ENCODE measurements at regions not wholly inside any gene's neighbourhood (a gene's known extent, or its start where the extent isn't known, plus 50 kb on each side); places are given as distances from the start of the nearest gene placed in this dataset.
"Not testable (repeated sequence)": the region's sequence is repeated elsewhere in the genome, so short reads cannot be mapped to it uniquely, and the experiment has no call there.

- not testable (repeated sequence) for DNase-seq (ENCODE audit: low read depth)
These were observed 124.3 kb downstream of the PTCHD1 start for GRCh38 chrX:23458957-23459356.

- DNase-seq (ENCODE audit: low read depth), result no peak
These were observed 130.6 kb downstream of the PTCHD1 start for GRCh38 chrX:23465105-23465791.

GRCh38 chrX:23465985-23466384 is 131.3 kb downstream of the PTCHD1 start:
- no peak for DNase-seq (ENCODE audit: low read depth)

DNA sequence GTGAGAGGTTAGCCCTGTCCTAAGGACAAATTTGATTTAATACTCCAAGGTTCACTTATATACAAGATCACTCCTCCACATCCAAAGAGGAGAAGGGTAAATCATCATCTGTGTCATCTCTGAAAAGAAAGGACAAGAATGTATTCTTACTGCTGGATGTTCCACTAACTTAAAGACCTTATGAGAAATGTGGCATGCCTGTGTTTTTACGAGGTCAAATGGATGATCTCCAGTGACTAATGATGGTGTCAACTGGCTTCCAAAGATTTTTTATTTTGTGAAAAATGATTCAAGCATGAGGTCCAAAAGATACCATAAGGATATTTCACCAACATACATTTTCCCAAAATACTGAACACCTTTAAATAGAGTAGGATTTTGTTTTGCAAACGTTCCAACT is 143.4 kb downstream of the PTCHD1 start:
- DNase-seq (ENCODE audit: low read depth), result peak; percentile 7

- no peak for DNase-seq (ENCODE audit: low read depth)
These were observed 143.9 kb downstream of the PTCHD1 start for GRCh38 chrX:23478561-23478960.

DNA sequence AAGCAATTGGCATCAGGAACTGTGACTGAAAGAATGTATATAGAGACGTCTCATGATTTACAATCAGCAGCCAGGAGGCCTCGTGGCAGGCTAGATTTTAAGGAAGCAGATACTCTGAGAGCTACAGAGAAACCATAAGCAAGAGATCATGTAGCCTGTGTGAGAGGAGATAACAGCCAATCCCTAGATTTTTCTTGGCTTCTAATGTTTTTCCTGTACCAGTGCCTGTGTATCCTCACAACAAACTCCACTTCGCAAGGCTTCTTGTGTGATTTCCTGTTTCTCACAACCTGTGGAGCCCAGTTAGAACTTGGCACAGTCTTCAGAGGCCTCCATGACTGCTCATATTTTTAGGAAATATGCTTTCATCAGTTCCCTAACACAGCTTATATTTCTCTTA is 147.9 kb downstream of the PTCHD1 start:
- DNase-seq (ENCODE audit: low read depth), result no peak

DNA sequence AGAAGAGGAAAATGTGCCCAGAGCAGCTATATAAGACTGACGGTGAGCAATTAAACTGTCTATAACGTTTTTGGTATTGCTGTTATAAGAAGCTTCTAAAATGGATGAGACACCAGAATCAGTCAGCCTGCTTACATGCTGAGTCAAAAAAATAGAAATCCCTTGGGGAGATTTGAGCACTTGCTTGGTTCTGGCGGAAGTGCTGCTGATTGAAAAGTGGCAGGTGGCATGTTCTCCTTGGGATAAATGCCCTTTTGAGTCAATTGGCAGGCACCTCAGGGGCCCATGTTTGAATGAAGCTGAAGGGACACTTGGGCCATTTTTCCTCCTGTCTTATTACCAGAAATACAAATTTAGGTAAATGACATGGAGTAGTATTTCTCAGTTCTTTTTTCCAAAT is 148.7 kb downstream of the PTCHD1 start:
- no peak for DNase-seq (ENCODE audit: low read depth)

GRCh38 chrX:23493941-23494374 is 159.3 kb downstream of the PTCHD1 start:
- DNase-seq (ENCODE audit: low read depth), result peak; percentile 50

- no peak for DNase-seq (ENCODE audit: low read depth)
These were observed 160.1 kb downstream of the PTCHD1 start for GRCh38 chrX:23494741-23495140.

GRCh38 chrX:23497919-23498318 is 163.3 kb downstream of the PTCHD1 start:
- DNase-seq (ENCODE audit: low read depth), result no peak

- DNase-seq (ENCODE audit: low read depth), result no peak
These were observed 165.3 kb upstream of the PRDX4 start for GRCh38 chrX:23501974-23502373.

- DNase-seq (ENCODE audit: low read depth), result peak; percentile 61
These were observed 163.3 kb upstream of the PRDX4 start for GRCh38 chrX:23503835-23504539.

GRCh38 chrX:23504540-23504884 is 162.8 kb upstream of the PRDX4 start:
- DNase-seq (ENCODE audit: low read depth), result no peak

DNA sequence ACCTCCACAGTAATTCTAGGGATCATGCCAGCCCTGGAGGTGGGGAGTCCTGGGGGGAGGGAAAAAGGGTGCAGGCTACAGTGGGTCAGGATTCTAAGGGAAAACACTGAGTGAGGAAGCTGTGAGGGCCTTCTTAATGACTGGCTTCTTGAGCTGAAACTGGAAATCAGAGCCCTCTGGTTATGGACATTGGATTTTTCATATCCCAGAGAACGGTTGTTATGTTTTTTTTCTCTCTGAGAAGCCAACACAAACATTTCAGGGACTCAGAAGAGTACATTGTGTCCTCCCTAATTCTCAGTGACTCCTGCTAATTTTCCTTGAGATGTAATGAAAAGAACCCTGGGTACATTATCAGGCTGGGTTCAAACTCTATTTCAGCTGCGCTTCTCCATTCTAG is 162.4 kb upstream of the PRDX4 start:
- no peak for DNase-seq (ENCODE audit: low read depth)

DNA sequence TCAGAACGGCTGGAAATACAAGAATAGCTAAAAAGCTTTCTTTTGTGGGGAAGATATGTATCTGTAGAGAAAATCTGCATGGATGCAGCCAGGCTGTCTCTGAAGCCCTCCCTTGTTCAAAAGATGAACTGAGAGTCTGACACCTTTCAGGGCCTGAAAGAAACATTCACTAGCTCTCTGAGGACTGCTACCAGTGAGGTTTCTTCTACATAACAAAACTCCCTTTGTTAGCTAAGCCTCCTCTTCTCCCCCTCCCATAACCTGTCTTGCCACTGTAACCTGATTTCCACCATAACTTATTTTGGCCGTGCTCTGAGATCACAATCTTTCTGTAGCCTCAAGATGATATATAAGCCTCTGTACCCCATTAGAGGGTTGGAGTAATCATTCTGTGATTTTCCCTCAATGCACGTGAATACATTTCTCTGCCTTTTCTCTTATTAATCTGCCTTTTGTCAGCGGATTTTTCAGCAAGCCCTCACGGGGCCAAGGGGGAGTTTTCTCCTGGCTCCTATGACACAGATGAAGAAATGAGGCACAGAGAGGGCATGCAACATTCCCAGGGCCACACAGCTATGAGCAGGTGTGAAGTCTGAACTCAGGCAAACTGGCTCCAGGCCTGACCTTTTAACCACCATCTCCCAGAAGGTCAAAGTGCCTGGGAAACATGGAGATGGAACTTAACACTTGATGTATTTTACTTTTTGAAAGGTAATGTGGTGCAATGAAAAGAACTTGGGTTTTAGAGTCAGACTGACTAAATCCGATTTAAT is 161.6 kb upstream of the PRDX4 start:
- DNase-seq (ENCODE audit: low read depth), result no peak

DNA sequence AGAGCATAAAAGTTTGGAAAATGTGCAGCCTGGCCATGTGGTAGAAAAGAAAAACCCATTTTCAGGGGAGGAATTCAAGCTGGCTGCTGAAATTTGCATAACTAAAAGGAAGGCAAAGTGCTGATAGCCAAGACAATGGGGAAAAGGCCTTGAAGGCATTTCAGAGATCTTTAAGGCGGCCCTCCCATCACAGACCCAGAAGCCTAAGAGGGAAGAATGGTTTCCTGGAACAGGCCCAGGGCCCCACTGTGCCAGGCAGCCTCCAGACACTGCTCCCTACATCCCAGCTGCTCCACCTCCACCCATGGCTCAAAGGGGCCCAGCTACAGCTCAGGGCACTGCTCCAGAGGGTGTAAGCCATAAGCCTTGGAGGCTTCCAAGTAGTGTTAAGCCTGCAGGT is 158.0 kb upstream of the PRDX4 start:
- no peak for DNase-seq (ENCODE audit: low read depth)

GRCh38 chrX:23511793-23512192 is 155.5 kb upstream of the PRDX4 start:
- DNase-seq (ENCODE audit: low read depth), result no peak

- no peak for DNase-seq (ENCODE audit: low read depth)
These were observed 154.2 kb upstream of the PRDX4 start for GRCh38 chrX:23513121-23513520.

DNA sequence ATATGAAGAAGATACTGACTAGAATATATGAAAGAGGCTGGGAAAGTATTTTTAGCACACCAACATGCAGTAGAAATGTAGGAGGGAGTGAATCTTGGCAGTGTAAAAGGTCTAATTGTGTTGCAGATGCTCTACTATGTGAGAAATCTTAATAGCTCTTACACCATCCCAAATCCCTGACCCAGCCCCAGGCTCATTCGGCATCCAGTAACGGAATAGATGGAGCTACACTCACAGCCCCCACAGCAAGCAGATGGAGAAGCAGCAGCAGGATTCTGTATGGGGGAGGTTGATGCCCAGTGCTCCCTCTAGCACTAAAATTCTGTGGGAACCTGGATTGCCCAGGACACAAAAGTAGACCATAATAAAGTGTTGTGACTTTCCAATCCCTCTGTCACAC is 153.2 kb upstream of the PRDX4 start:
- no peak for DNase-seq (ENCODE audit: low read depth)

- DNase-seq (ENCODE audit: low read depth), result no peak
These were observed 152.3 kb upstream of the PRDX4 start for GRCh38 chrX:23515028-23515427.

- not testable (repeated sequence) for DNase-seq (ENCODE audit: low read depth)
These were observed 144.2 kb upstream of the PRDX4 start for GRCh38 chrX:23523026-23523657.

DNA sequence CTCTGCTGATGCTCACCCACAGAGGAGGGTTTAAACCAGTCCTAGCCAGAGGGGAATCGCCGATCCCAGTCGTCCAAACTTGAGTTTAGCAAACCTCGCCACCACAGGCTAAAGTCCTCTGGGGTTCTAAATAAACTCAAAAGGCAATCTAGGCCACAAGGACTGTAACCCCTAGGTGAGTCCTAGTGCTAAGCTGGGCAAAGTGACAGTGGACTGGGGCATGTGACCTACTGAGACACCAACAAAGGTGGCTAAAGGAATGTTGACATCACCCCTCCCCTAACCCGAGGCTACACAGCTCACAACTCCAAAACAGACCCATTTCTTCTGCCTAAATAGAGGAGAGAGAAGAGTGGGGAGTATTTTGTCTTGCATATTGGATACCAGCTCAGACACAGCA is 142.8 kb upstream of the PRDX4 start:
- DNase-seq (ENCODE audit: low read depth), result no peak

DNA sequence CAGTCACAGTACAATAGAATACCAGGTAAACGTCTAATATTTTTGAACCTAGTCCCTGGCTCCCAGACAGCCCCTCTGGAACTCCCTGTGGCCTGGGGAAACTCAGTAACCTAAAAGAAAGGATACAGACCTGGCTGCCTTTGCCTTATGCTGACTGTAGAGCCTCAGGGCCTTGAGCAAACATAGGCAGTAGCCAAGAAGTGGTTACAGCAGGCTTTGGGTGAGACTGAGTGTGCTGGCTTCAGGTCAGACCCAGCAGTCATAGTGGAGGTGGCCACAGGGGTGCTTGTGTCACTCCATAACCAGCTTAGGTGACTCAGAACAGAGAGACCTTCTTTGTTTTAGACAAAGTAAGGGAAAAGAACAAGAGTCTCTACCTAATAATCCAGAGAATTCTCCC is 141.8 kb upstream of the PRDX4 start:
- DNase-seq (ENCODE audit: low read depth), result no peak
